ENCODE measurements at regions not wholly inside any gene's neighbourhood (a gene's known extent, or its start where the extent isn't known, plus 50 kb on each side); places are given as distances from the start of the nearest gene placed in this dataset.
"Not testable (repeated sequence)": the region's sequence is repeated elsewhere in the genome, so short reads cannot be mapped to it uniquely, and the experiment has no call there.

DNA sequence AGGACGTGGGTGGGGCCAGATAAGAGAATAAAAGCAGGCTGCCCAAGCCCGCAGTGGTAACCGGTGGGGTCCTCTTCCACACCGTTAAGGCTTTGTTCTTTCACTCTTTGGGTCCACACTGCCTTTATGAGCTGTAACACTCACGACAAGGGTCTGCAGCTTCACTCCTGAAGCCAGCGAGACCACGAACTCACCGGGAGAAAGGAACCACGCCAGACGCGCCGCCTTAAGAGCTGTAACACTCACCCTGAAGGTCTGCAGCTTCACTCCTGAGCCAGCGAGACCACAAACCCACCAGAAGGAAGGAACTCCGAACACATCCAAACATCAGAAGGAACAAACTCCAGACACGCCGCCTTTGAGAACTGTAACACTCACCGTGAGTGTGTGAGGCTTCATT, 203.9 kb upstream of the HNRNPA3 start:
- H3K36me3 Mint-ChIP-seq (ENCODE audit: low read depth); H3K4me3 Mint-ChIP-seq; ATAC-seq; DNase-seq; H3K9me3 Mint-ChIP-seq (ENCODE audit: low read depth); H3K27ac Mint-ChIP-seq; intact Hi-C loops (cut with DNase I, micrococcal nuclease); H3K4me1 Mint-ChIP-seq: not testable (repeated sequence)
- POLR2A ChIA-PET = interaction anchor here (0.5 kb wide), 1 partner anchor 48 kb away, joined by 4 read pairs; no protein-coding TSS in a partner anchor
- H3K27me3 Mint-ChIP-seq = peaks cover 15% of the 10 kb centered on the region
- CTCF ChIA-PET = interaction anchor here (0.9 to 1.0 kb wide), 2 partner anchors 9 to 139 kb away, joined by 3 read pairs; no protein-coding TSS in a partner anchor

DNA sequence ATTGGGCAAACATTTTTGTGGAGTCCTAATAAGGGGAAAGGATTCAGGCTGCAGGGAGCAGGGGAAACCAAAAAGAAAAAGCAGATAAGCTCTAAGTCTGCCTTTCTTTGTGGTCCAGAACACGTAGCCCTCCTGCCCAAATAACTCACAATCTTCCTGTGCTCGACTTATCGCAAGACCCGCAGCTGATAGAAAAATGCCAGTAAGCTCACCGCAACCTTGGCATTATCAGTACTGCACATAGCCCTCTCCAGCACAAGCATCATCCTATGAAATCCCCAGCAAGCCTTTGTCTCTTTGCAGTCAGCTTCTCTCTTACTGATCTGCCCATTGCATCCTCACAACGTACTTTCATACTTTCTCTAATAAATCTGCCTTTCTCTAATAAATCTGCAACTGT, 202.4 kb upstream of the HNRNPA3 start:
- Mint-ChIP-seq H3K27ac (no peak overlapping the region), H3K27me3 (peaks cover 17% of the 10 kb centered on the region), H3K36me3 (ENCODE audit: low read depth) (no peaks in the 10 kb centered on the region), H3K4me1 (peaks cover 4% of the 10 kb centered on the region), H3K4me3 (no peak overlapping the region), H3K9me3 (ENCODE audit: low read depth) (no peaks in the 10 kb centered on the region)
- POLR2A ChIA-PET = no interaction called here
- CTCF ChIA-PET = no interaction called here
- no peak for DNase-seq
- ATAC-seq = no peak
- intact Hi-C loops (cut with DNase I, micrococcal nuclease) = no loop called here

DNA sequence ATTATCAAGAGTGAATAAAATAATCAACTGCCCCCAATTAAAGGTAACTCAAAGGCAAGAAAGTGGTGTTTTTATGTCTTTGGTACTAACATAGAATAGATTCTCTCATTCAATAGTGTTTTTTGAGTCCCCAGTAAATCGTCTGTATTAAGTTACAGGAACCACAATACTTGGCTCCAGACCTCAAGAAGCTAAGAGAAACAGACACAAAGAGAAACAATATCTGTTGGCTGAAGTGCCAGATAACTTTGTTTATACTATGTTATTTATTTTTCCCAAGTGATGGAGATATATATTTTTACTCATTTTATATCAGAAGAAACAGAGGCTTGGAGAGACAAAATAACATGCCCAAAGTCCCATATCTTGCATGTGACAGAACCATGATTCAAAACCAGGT, 201.7 kb upstream of the HNRNPA3 start:
- DNase-seq (no peak), ATAC-seq (no peak)
- Mint-ChIP-seq H3K9me3 (ENCODE audit: low read depth) (no peaks in the 10 kb centered on the region), H3K36me3 (ENCODE audit: low read depth) (no peaks in the 10 kb centered on the region), H3K4me3 (no peak overlapping the region), H3K4me1 (peaks cover 4% of the 10 kb centered on the region), H3K27ac (no peak overlapping the region), H3K27me3 (peaks cover 17% of the 10 kb centered on the region)
- intact Hi-C loops (cut with DNase I, micrococcal nuclease) = no loop called here
- ChIA-PET CTCF (no interaction called here), POLR2A (no interaction called here)

DNA sequence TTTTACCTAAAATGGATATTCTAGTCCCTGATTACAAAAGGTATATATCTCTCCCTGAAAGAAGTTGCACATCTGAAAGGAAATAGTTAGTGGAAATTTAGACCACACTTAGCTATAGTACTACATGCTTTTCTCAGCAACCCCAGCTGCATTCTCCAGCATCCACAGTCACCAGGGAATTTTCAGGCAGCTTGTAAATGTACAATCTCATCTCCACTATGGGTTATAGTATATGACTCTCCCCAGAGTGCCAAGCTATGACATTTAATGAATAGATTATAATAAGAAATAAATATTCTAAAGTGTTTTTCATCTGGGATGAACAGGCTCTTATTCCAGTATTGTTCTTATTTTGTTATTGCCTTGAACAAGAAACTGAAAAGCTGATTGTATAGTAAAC, 197.6 kb upstream of the HNRNPA3 start:
- DNase-seq = no peak
- H3K9me3 Mint-ChIP-seq (ENCODE audit: low read depth) = no peaks in the 10 kb centered on the region
- no peak for ATAC-seq
- no peaks in the 10 kb centered on the region for H3K4me1 Mint-ChIP-seq
- H3K27me3 Mint-ChIP-seq = peaks cover 2% of the 10 kb centered on the region
- ChIA-PET POLR2A (no interaction called here), CTCF (interaction anchor here (0.6 to 1.0 kb wide), 3 partner anchors 193 to 560 kb away, joined by 3 read pairs; no protein-coding TSS in a partner anchor)
- H3K27ac Mint-ChIP-seq = no peak overlapping the region
- no peaks in the 10 kb centered on the region for H3K36me3 Mint-ChIP-seq (ENCODE audit: low read depth)
- H3K4me3 Mint-ChIP-seq = no peak overlapping the region
- intact Hi-C loops (cut with DNase I, micrococcal nuclease) = no loop called here

DNA sequence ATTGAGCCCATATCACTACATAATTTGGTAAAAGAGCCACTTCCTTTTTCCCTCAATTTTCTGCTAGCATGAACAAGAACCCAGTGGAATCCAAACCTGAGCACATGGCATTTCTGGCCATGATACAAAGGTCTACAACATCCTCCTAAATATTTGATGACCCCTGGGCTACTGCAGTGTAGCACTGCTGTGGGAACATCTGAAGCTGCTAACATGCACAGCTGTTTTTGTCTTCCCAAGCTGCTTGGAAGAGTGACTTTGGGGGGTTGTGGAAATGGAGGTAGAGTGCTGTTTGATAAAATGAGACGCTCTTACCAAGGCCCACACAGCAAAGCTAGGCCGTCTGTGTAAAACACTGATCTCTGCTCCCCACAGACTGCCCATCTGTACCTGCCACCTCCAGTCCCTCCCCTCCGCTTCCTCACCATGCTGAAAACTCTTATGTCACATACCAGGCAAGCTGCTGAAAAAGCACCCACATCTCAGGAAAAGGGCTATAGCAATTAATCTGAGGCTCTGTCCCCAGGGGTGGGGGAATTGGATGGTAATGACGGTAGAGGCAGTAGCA, 197.2 kb upstream of the HNRNPA3 start:
- Mint-ChIP-seq H3K4me1 (no peaks in the 10 kb centered on the region), H3K4me3 (no peak overlapping the region), H3K27me3 (peaks cover 1% of the 10 kb centered on the region), H3K9me3 (ENCODE audit: low read depth) (no peaks in the 10 kb centered on the region), H3K36me3 (ENCODE audit: low read depth) (no peaks in the 10 kb centered on the region), H3K27ac (no peak overlapping the region)
- ChIA-PET CTCF (interaction anchor here (0.7 to 1.0 kb wide), 2 partner anchors 194 to 560 kb away, joined by 3 read pairs; no protein-coding TSS in a partner anchor), POLR2A (no interaction called here)
- ATAC-seq (no peak), DNase-seq (no peak)
- intact Hi-C loops (cut with DNase I, micrococcal nuclease) = no loop called here

DNA sequence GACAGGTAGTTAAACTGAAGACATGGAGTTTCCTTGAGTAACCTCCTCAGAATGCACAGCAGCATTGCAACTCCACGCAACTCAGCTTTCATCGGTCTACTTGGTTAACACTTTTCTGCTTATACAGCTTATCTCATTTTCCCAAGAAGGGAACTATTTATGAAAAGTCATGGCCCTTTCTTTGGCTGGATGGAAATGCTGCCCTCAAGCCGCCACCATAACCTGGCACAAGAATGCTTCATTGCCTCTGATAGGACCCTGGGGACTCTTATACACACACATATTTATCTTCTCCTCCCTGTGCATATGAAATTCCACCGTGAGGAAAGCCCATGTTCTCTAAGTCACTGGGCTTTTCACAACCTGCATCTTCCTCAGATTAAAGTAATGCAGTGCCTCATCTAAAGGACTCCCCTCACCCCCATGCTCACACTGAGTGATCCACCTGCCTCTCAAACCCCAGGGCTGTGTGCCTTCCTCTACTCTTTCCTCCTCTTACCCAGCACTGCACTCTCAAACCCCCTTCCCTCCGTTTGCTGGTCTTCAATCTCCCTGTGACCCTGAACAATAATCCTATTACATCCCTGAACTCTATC, 192.0 kb upstream of the HNRNPA3 start:
- no peak overlapping the region for H3K27ac Mint-ChIP-seq
- ATAC-seq = no peak
- intact Hi-C loops (cut with DNase I, micrococcal nuclease) = no loop called here
- no peak for DNase-seq
- H3K4me1 Mint-ChIP-seq = no peaks in the 10 kb centered on the region
- H3K4me3 Mint-ChIP-seq = no peak overlapping the region
- no peaks in the 10 kb centered on the region for H3K9me3 Mint-ChIP-seq (ENCODE audit: low read depth)
- ChIA-PET POLR2A (no interaction called here), CTCF (no interaction called here)
- H3K27me3 Mint-ChIP-seq = no peaks in the 10 kb centered on the region
- H3K36me3 Mint-ChIP-seq (ENCODE audit: low read depth) = no peaks in the 10 kb centered on the region

DNA sequence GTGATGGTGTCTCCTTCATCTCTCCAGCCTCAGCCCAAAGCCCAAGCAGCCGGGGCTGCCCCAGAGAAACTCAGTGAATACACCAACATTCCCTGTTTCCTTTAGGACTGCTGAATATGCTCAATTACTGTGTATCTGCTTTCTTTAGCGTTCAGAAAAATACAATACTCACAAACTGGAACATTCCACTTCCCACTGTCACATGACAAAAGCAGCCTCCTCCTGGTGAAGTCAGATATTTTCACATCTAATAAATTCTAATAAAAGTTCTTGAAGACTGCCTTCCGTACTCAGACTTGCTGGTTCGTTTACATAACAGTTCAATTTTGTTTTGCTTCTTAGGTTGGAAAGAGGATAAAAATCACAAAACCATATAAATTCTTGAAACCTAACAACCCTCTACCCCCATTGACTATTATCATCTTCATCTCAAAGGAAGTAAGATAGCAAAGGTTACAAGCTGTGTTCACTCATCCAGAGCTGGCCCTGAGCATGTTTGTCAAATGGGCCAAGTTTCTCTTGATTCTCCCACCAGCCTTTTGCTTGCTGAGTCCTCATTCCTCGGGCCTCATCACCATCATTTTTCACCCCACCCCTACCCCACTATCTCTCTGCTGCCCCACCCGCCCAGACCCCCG, 190.8 kb upstream of the HNRNPA3 start:
- CTCF ChIA-PET = no interaction called here
- no peak overlapping the region for H3K4me3 Mint-ChIP-seq
- H3K27ac Mint-ChIP-seq = no peak overlapping the region
- POLR2A ChIA-PET = no interaction called here
- intact Hi-C loops (cut with DNase I, micrococcal nuclease) = no loop called here
- no peaks in the 10 kb centered on the region for H3K36me3 Mint-ChIP-seq (ENCODE audit: low read depth)
- DNase-seq = no peak
- peaks cover 2% of the 10 kb centered on the region for H3K27me3 Mint-ChIP-seq
- H3K9me3 Mint-ChIP-seq (ENCODE audit: low read depth) = no peaks in the 10 kb centered on the region
- no peak for ATAC-seq
- H3K4me1 Mint-ChIP-seq = no peaks in the 10 kb centered on the region

DNA sequence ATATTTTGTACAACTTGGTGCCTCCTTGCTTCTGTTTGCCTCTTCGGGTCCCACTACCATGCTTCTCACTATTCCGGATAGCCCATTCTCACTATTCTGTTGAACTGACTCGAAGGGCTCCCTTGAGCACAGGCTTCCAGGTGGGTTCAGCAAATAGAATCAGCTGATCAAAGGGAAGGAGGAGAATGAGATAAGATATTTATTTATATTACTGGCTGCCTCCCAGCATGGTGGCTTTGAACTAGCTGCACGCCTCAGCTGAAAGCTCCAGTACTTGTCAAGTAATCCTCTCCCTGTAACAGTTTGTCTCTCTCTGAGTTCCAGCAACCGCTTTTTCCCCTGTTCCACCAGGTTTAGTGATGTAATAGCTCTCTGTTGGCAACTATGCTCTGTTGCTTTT, 187.8 kb upstream of the HNRNPA3 start:
- Mint-ChIP-seq H3K27me3 (peaks cover 2% of the 10 kb centered on the region), H3K27ac (no peak overlapping the region), H3K9me3 (ENCODE audit: low read depth) (no peaks in the 10 kb centered on the region), H3K4me1 (no peaks in the 10 kb centered on the region), H3K36me3 (ENCODE audit: low read depth) (no peaks in the 10 kb centered on the region), H3K4me3 (no peak overlapping the region)
- CTCF ChIA-PET = interaction anchor here (0.6 kb wide), 1 partner anchor 140 kb away, joined by 3 read pairs; no protein-coding TSS in a partner anchor
- POLR2A ChIA-PET = no interaction called here
- DNase-seq (no peak), ATAC-seq (no peak)
- intact Hi-C loops (cut with DNase I, micrococcal nuclease) = no loop called here

DNA sequence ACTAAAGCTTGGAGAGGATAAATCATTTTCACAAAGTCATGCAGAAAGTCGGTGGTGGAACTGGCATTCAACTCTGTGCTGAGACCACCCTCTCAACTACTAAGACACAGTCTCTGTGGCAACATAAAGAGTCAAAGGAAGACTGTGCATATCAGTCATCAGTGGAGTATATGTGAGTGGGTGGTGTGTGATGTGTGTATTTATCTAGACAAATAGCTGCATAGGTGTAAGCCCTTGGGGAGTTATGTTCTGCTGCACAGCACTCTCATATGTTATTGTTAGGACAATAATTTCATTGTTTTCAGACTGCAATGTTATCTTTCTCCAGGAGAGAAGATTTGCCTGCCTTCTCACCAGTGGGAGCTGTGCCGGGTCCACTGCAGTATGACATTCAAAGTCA, 186.3 kb upstream of the HNRNPA3 start:
- no peak for DNase-seq
- no peaks in the 10 kb centered on the region for H3K9me3 Mint-ChIP-seq (ENCODE audit: low read depth)
- H3K27ac Mint-ChIP-seq = no peak overlapping the region
- ChIA-PET CTCF (interaction anchor here (0.6 to 1.2 kb wide), 2 partner anchors 122 to 139 kb away, joined by 3 to 10 read pairs; no protein-coding TSS in a partner anchor), POLR2A (no interaction called here)
- no peaks in the 10 kb centered on the region for H3K36me3 Mint-ChIP-seq (ENCODE audit: low read depth)
- no peak overlapping the region for H3K4me3 Mint-ChIP-seq
- H3K27me3 Mint-ChIP-seq = peaks cover 2% of the 10 kb centered on the region
- ATAC-seq = peak; percentile 66
- intact Hi-C loops (cut with DNase I, micrococcal nuclease) = no loop called here
- H3K4me1 Mint-ChIP-seq = no peaks in the 10 kb centered on the region

DNA sequence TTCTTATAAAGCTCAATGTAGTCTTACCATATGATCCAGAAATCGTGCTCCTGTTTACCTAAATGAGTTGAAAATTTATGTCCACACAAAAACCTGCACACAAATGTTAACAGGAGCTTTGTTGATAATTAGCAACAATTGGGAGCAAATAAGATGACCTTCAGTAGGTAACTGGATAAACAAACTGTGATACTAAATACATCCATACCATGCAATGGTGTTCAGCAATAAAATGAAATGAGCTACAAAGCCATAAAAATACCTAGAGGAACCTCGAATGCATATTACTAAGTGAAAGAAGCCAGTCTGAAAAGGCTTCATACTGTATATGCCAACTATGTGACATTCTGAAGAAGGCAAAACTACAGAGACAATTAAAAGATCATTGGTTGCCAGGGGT, 185.6 kb upstream of the HNRNPA3 start:
- H3K9me3 Mint-ChIP-seq (ENCODE audit: low read depth) = no peaks in the 10 kb centered on the region
- ChIA-PET CTCF (interaction anchor here (0.6 to 1.4 kb wide), 3 partner anchors 122 to 375 kb away, joined by 3 to 10 read pairs (median 3); no protein-coding TSS in a partner anchor), POLR2A (interaction anchor here (0.5 kb wide), 1 partner anchor 32 kb away, joined by 9 read pairs; no protein-coding TSS in a partner anchor)
- H3K4me3 Mint-ChIP-seq = no peak overlapping the region
- intact Hi-C loops (cut with DNase I, micrococcal nuclease) = no loop called here
- ATAC-seq (no peak), DNase-seq (no peak)
- no peak overlapping the region for H3K27ac Mint-ChIP-seq
- peaks cover 4% of the 10 kb centered on the region for H3K27me3 Mint-ChIP-seq
- no peaks in the 10 kb centered on the region for H3K36me3 Mint-ChIP-seq (ENCODE audit: low read depth)
- H3K4me1 Mint-ChIP-seq = no peaks in the 10 kb centered on the region

DNA sequence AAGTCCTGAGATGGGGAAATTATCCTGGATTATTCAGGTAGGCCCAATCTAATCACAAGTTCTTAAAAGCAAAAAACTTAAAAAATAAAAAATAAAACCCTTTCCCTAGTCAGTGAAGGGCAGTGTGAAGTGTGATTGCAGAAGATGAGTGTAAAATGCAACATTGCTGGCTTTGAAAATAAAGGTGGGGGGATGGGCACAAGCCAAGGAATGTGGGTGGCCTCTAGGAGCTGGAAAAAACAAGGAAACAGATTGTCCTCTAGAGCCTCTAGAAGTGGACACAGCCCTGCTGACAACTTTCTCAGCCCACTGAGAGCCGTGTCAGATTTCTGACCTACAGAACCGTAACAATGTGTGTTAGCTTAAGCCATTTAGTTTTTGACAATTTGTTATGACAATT, 184.3 kb upstream of the HNRNPA3 start:
- intact Hi-C loops (cut with DNase I, micrococcal nuclease) = no loop called here

DNA sequence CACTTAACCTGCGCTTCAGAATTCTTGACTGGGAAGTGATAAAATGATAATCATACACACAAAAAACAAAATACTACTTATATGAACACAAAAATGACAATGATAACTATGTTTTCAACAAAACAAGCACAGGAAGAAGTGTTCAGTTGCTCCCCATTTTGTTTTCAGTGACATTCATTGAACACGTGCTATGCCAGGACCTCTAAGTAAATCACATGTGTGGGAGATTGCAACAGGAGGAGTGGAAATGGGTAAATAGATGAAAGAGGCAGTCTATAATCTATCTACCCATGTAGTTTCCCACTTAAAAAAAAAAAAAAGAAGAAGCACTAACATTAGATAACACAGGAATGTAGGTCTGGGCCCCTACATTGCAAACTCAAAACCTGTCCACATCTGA, 183.5 kb upstream of the HNRNPA3 start:
- Mint-ChIP-seq H3K27me3 (peaks cover 4% of the 10 kb centered on the region), H3K4me3 (no peak overlapping the region), H3K9me3 (ENCODE audit: low read depth) (no peaks in the 10 kb centered on the region), H3K27ac (no peak overlapping the region), H3K4me1 (no peaks in the 10 kb centered on the region), H3K36me3 (ENCODE audit: low read depth) (no peaks in the 10 kb centered on the region)
- intact Hi-C loops (cut with DNase I, micrococcal nuclease) = no loop called here
- no peak for ATAC-seq
- ChIA-PET POLR2A (no interaction called here), CTCF (no interaction called here)
- DNase-seq = no peak

More for the DNA sequence above, 184.3 kb upstream of the HNRNPA3 start:
- DNase-seq (no peak), ATAC-seq (no peak)
- no peak overlapping the region for H3K27ac Mint-ChIP-seq
- H3K9me3 Mint-ChIP-seq (ENCODE audit: low read depth) = no peaks in the 10 kb centered on the region
- H3K36me3 Mint-ChIP-seq (ENCODE audit: low read depth) = no peaks in the 10 kb centered on the region
- ChIA-PET CTCF (no interaction called here), POLR2A (no interaction called here)
- H3K27me3 Mint-ChIP-seq = peaks cover 4% of the 10 kb centered on the region
- H3K4me3 Mint-ChIP-seq = no peak overlapping the region
- H3K4me1 Mint-ChIP-seq = no peaks in the 10 kb centered on the region

Measured in activated CD4-positive, alpha-beta T cell treated with anti-CD3 and anti-CD28 coated beads for 36 hours (primary cell).